SHP77 treated with DMSO at 0.1 percent for 48 hours (cell line): ENCODE measurements at regions not wholly inside any gene's neighbourhood (a gene's known extent, or its start where the extent isn't known, plus 50 kb on each side); places are given as distances from the start of the nearest gene placed in this dataset.
"Not testable (repeated sequence)": the region's sequence is repeated elsewhere in the genome, so short reads cannot be mapped to it uniquely, and the experiment has no call there.

Source experiments
- DNase-seq: peaks from one replicate; lab custom pipeline; 2025; lab: John Stamatoyannopoulos, UW

GRCh38 chr9:3659647-3660046, 133.8 kb upstream of the RFX3 start:
- DNase-seq = no peak

DNA sequence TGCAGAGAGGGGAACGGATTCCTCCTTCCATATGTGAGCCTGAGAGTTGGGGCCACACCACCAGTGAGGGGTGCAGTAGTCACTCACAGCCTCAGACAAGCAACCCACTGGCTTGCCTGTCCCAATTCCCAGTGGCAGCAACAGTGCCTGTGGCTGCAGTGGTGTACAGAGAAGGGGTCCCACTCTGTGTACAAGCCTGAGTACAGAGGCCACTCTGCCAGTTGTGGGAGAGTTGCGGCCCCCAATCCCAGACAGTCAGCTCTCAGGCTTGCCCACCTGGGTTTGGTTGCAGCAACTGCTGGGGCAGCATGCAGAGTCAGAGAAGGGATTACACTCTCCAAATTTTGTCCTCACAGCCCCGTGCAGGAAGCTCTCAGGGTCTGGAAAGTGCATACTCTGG, 133.2 kb upstream of the RFX3 start:
- no peak for DNase-seq

- DNase-seq = no peak
Measured at GRCh38 chr9:3656224-3656623, 130.4 kb upstream of the RFX3 start.

GRCh38 chr9:3650994-3651622, 125.3 kb upstream of the RFX3 start:
- no peak for DNase-seq

DNA sequence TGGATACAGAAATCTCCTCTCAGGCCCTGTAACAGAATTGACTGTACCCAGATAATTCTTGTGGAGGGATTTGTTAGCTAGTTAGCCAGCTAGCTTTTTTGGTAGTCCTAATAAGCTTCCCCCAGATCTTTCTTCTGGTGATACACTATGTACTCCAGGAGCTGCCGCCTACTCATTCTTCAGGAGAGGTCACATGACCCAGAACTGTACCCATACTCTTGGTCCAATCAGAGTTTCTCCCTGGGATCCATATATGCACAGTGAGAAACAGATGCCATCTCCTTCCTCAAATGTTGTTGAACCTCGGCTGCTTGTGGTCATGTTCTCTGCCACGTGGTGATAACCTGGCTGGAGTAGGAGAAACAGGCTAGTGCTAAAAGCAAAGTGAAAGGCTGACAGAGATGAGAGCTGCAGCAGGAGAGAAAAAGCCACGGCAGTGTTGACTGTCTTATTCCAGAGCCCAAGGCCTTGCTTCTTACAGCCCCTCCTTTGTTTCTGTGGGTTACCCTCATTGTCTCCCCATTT, 123.0 kb upstream of the RFX3 start:
- DNase-seq = no peak

DNA sequence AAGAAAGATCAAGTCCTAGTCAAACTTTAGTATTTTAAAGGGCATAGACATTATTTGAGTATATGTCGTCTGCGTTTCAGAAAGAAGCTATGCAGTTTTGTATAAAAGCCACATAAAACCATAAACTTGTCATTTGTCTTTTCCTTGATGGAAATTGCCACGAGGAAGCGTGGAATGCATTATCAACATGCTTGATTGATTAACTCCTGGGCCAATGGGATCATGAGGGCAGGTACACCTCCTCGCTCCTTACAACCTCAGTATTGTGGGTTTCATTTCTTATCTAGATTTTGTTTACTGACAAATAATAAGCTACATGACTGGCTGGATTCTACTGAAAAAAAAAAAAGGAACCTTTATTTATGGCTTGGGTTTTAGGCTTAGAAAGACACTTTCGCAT, 122.5 kb upstream of the RFX3 start:
- no peak for DNase-seq

DNA sequence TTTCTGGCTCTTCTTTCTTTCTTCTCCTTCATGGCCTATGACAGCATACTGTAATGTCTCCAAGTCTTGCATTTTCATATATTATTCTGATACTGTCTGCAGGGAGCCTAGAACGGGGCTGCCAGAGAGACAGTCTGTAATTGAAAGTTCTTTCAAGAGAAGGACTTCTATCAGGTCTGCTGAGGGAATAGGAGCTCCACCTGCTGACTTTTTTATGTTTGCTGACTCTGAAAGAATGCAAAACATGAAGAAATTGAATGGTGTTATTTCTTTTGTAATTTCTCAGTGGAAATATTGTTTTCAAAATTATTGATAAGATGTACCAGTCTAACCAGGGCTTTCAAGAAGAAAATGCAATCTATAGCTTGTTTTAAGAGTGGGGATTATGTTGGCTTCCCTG, 121.9 kb upstream of the RFX3 start:
- DNase-seq = no peak

GRCh38 chr9:3646226-3646625, 120.4 kb upstream of the RFX3 start:
- DNase-seq = no peak

GRCh38 chr9:3642075-3642474, 116.3 kb upstream of the RFX3 start:
- not testable (repeated sequence) for DNase-seq

DNA sequence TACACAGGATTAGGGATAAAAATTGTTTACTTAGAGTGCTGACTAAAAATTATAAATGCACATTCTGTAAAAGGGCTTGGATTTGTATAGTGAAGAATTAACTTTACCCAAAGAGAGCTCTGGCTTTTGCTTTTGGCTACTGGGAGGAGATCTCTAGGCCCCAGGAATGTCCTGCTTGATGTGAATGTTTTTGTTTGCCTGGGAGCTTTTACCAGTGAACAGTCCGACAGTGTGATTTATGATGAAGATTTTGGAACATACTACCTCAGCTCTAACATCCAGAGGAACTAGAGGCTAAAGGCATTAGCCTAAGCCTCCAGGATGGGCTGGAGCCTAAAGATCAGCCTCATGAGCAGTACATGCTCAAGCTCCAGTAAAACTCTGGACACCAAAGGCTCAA, 103.7 kb upstream of the RFX3 start:
- no peak for DNase-seq

DNA sequence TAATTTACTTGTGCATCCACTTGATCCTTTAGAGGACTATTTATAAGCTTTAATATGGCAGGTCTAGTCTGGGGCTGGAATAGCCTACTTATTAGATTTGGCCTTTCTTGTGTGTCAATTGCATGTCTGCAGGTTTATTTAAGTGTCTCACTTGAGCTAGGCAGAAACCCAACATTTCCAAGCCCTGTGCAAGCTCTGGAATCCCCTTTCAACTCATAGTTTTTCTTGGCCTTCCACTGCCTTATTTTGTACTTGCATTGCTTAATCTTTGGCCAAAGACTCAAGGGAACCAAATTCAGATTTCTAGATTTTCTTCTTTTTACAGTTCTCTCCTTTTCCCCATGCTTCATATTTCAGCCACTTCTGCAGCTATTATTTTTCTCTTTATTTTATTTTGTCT, 102.4 kb upstream of the RFX3 start:
- DNase-seq = no peak

- no peak for DNase-seq
Measured at GRCh38 chr9:3608011-3608410, 82.2 kb upstream of the RFX3 start.

DNA sequence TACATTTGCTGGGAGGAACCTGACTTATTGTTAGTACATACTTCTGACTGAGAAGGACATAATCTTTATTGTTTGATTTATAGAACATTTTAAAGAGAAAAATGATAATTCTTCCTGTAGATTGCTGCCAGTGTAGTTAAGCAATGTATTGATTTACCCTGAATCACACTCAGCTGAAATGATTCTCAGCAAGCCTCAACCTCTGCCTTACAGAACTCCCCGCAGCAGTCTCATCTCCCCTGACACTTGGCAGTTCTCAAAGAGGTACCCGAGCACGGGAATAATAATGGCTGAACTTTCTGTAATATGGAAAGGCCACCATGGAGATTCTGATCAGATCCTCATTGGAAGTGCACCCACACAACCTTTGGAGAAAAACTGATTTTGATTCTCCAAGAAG, 74.9 kb upstream of the RFX3 start:
- DNase-seq = no peak

GRCh38 chr9:3597792-3598191, 72.0 kb upstream of the RFX3 start:
- no peak for DNase-seq

DNA sequence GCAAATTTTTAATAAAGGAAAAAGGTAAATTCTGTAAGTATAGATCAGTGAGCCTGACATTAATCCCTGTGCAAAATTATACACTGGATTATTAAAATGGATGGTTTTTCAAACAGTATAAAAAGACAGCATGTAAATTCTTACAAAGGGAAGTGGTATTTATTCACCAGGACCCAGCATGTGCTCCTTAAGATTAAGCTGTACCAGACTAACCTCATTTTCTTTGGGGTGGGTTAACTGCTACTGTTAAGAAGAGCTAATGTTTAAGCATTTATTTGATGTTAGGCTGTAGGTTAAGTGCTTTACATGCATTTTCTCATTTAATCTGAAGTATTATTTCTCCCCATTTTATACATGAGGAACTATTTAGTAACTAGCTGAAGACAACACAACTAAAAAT, 60.3 kb upstream of the RFX3 start:
- DNase-seq = no peak

GRCh38 chr9:3585606-3586005, 59.8 kb upstream of the RFX3 start:
- no peak for DNase-seq

- no peak for DNase-seq
Measured at GRCh38 chr9:3578786-3579185, 53.0 kb upstream of the RFX3 start.

DNA sequence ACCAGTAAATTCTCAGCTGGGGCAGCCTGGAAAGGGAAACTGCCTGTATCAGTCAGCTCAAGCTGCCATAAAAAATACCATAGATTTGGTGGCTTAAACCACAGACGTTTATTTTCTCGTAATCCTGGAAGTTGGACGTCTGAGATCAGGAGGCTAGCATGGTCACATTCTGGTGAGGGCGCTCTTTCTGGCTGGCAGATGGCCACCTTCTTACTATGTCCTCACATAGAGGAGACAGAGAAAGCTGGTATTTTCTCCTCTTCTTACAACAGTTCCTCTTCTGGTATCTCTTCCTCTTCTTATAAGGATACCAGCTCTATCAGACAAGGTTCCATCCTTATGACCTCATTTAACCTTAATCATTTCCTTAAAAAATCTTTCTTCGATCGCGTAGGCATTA, 50.5 kb upstream of the RFX3 start:
- no peak for DNase-seq

- no peak for DNase-seq
Measured at GRCh38 chr9:3575821-3576220, 50.0 kb upstream of the RFX3 start.
